ENCODE measurements at regions not wholly inside any gene's neighbourhood (a gene's known extent, or its start where the extent isn't known, plus 50 kb on each side); places are given as distances from the start of the nearest gene placed in this dataset.

DNA sequence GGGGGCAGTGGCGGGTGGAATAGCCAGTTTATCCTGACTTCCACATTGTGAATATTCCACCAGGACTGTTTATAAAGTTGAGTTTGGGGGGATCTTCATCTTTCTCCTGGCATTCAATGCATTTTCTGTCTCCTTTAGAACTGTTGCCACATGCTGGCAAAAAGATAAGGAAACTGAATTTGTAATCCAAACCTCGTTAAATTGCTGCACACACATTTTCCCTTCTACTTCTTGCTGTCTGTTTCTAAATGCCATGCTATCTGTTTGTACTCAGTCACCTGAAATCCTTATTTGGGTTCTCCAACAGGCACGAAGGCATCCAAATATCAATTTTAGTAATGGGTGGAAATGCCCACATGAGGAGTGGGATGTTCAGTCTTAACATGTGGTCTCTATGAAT is 180.2 kb upstream of the CCN2 start:
- H3K4me3 ChIP-seq (ENCODE audit: control insufficient read depth in 2 of 3, extremely low read depth in 1 of 3, insufficient read depth in 2 of 3, low read depth in 1 of 3, low read length in 3 of 3): no peak overlapping the region
- H3K4me1 ChIP-seq (ENCODE audit: control insufficient read depth, extremely low read depth, insufficient read depth, low read length): peaks cover 7% of the 10 kb centered on the region

DNA sequence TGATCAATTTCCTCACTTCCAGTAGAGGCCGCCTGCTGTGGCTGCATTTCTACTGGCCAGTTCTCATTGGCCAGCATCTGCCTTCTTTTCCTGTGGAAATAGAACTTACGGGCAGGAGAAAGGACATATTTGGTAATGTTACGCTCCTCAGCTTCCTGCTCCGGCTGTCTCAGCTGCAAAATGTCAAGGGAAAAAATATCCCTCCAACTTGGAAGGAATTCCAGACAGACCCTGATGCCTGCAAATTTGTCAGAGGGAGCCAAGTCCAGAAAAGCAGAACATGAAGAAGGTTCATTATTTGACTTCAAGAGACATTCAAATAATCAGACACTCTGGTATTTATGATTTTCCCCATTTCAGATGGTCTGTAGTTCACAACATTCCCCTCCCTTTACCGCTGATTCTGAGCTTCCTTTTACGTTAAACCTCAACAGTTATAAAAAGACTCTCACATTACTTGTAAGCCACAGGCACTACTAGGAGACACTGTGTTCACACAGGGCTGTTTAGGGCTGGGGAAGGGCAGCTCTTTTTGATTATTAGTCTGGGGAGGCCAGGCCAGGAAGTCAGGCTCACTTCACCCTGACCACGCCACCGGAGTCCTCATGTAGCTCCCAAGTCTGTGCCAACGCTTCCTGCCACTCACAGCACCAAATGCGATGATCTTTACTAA is 179.6 kb upstream of the CCN2 start:
- no peak overlapping the region for H3K9ac ChIP-seq (ENCODE audit: control insufficient read depth, extremely low read depth, insufficient read depth, low read length)

More for the DNA sequence above, 180.2 kb upstream of the CCN2 start:
- DNase-seq (ENCODE audit: low read depth, low spot score) (no peak), FAIRE-seq (no peak)
- TF ChIP-seq EZH2 (IDR thresholded peaks at IDR 0.05; ENCODE audit: low read length): no peak
- TF ChIP-seq, protein P1, sequence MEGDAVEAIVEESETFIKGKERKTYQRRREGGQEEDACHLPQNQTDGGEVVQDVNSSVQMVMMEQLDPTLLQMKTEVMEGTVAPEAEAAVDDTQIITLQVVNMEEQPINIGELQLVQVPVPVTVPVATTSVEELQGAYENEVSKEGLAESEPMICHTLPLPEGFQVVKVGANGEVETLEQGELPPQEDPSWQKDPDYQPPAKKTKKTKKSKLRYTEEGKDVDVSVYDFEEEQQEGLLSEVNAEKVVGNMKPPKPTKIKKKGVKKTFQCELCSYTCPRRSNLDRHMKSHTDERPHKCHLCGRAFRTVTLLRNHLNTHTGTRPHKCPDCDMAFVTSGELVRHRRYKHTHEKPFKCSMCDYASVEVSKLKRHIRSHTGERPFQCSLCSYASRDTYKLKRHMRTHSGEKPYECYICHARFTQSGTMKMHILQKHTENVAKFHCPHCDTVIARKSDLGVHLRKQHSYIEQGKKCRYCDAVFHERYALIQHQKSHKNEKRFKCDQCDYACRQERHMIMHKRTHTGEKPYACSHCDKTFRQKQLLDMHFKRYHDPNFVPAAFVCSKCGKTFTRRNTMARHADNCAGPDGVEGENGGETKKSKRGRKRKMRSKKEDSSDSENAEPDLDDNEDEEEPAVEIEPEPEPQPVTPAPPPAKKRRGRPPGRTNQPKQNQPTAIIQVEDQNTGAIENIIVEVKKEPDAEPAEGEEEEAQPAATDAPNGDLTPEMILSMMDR (optimal IDR thresholded peaks at IDR 0.05 in 1 of 3, IDR thresholded peaks at IDR 0.05 in 1 of 3, conservative IDR thresholded peaks at IDR 0.05 in 1 of 3; ENCODE audit: extremely low read depth in 1 of 3, insufficient read depth in 2 of 3, low read length in 3 of 3): no peak
- no peak overlapping the region for H3K9ac ChIP-seq (ENCODE audit: control insufficient read depth, extremely low read depth, insufficient read depth, low read length)
- no peak overlapping the region for H2AFZ ChIP-seq (ENCODE audit: control insufficient read depth, low read length)
- no peaks in the 10 kb centered on the region for H3K79me2 ChIP-seq (ENCODE audit: control insufficient read depth, insufficient read depth, low read length)
- no peaks in the 10 kb centered on the region for H4K20me1 ChIP-seq (ENCODE audit: control insufficient read depth, extremely low read depth, insufficient read depth, low read length)
- no peaks in the 10 kb centered on the region for H3K27me3 ChIP-seq (ENCODE audit: control insufficient read depth, extremely low read depth, insufficient read depth, low read length)
- H3K36me3 ChIP-seq (ENCODE audit: control insufficient read depth in 2 of 2, extremely low read depth in 1 of 2, insufficient read depth in 2 of 2, low read length in 2 of 2): no peaks in the 10 kb centered on the region
- dilution Hi-C loops (cut with MboI; ENCODE audit: extremely low pct_ligation_motif_present, low sequenced_read_pairs): no loop called here
- H3K27ac ChIP-seq (ENCODE audit: control insufficient read depth, insufficient read depth, low read length): no peak overlapping the region
- no peaks in the 10 kb centered on the region for H3K9me1 ChIP-seq (ENCODE audit: control insufficient read depth, extremely low read depth, insufficient read depth, low read length)
- H3K9me3 ChIP-seq (ENCODE audit: control insufficient read depth, low read depth, low read length): no peaks in the 10 kb centered on the region
- no peak overlapping the region for H3K4me2 ChIP-seq (ENCODE audit: control insufficient read depth, extremely low read depth, insufficient read depth, low read depth, low read length)

More for the DNA sequence above, 179.6 kb upstream of the CCN2 start:
- no peak overlapping the region for H2AFZ ChIP-seq (ENCODE audit: control insufficient read depth, low read length)
- no peak for TF ChIP-seq EZH2 (IDR thresholded peaks at IDR 0.05; ENCODE audit: low read length)
- TF ChIP-seq, protein P1 (optimal IDR thresholded peaks at IDR 0.05 in 1 of 3, IDR thresholded peaks at IDR 0.05 in 1 of 3, conservative IDR thresholded peaks at IDR 0.05 in 1 of 3; ENCODE audit: extremely low read depth in 1 of 3, insufficient read depth in 2 of 3, low read length in 3 of 3): no peak
- FAIRE-seq (no peak), DNase-seq (ENCODE audit: low read depth, low spot score) (no peak)
- H3K36me3 ChIP-seq (ENCODE audit: control insufficient read depth in 2 of 2, extremely low read depth in 1 of 2, insufficient read depth in 2 of 2, low read length in 2 of 2): no peaks in the 10 kb centered on the region
- no peaks in the 10 kb centered on the region for H4K20me1 ChIP-seq (ENCODE audit: control insufficient read depth, extremely low read depth, insufficient read depth, low read length)
- H3K4me2 ChIP-seq (ENCODE audit: control insufficient read depth, extremely low read depth, insufficient read depth, low read depth, low read length): no peak overlapping the region
- no peaks in the 10 kb centered on the region for H3K79me2 ChIP-seq (ENCODE audit: control insufficient read depth, insufficient read depth, low read length)
- H3K4me3 ChIP-seq (ENCODE audit: control insufficient read depth in 2 of 3, extremely low read depth in 1 of 3, insufficient read depth in 2 of 3, low read depth in 1 of 3, low read length in 3 of 3): no peak overlapping the region
- H3K9me1 ChIP-seq (ENCODE audit: control insufficient read depth, extremely low read depth, insufficient read depth, low read length): no peaks in the 10 kb centered on the region
- peaks cover 7% of the 10 kb centered on the region for H3K4me1 ChIP-seq (ENCODE audit: control insufficient read depth, extremely low read depth, insufficient read depth, low read length)
- no peaks in the 10 kb centered on the region for H3K9me3 ChIP-seq (ENCODE audit: control insufficient read depth, low read depth, low read length)
- H3K27ac ChIP-seq (ENCODE audit: control insufficient read depth, insufficient read depth, low read length): no peak overlapping the region
- H3K27me3 ChIP-seq (ENCODE audit: control insufficient read depth, extremely low read depth, insufficient read depth, low read length): no peaks in the 10 kb centered on the region
- dilution Hi-C loops (cut with MboI; ENCODE audit: extremely low pct_ligation_motif_present, low sequenced_read_pairs): no loop called here

Measured in keratinocyte (primary cell).